ENCODE measurements at regions not wholly inside any gene's neighbourhood (a gene's known extent, or its start where the extent isn't known, plus 50 kb on each side); places are given as distances from the start of the nearest gene placed in this dataset.

GRCh38 chr10:33706191-33706590 is 371.7 kb upstream of the NRP1 start:
- no peak for TF ChIP-seq YY1 (IDR thresholded peaks at IDR 0.05; ENCODE audit: insufficient read depth, insufficient read length)
- no peak for TF ChIP-seq ZNF274 (IDR thresholded peaks at IDR 0.05; ENCODE audit: low read depth, low read length)
- no peak for TF ChIP-seq SUZ12 (IDR thresholded peaks at IDR 0.05; ENCODE audit: extremely low read depth, insufficient read depth, insufficient read length)

Measured in NT2/D1 (cell line).